ENCODE measurements at regions not wholly inside any gene's neighbourhood (a gene's known extent, or its start where the extent isn't known, plus 50 kb on each side); places are given as distances from the start of the nearest gene placed in this dataset.
"Not testable (repeated sequence)": the region's sequence is repeated elsewhere in the genome, so short reads cannot be mapped to it uniquely, and the experiment has no call there.

DNA sequence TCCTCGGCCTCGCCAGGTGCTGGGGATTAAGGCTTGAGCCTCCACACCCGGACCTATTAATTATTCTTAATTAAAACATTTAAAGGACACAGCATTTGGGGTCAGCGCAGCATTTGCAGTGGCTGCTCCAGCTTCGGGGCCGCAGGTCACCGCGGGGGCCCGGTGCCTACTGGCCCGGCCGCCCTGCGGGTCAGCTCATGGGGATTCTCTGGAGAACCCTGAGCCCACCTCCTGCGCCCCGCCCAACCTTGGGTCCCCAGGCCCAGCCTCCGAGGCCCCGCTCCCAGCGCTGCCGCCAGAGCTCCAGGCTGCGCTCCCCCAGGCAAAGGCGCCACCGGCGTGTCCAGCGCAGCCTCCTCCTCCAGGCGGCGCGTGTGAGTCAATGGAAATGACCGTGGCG is 133.9 kb downstream of the POTEG start:
- TF ChIP-seq JUN (IDR thresholded peaks at IDR 0.05); EP300 (IDR thresholded peaks at IDR 0.05); POLR2A (IDR thresholded peaks at IDR 0.05; ENCODE audit: low read length); HEYL (CRISPR knock-in tag; IDR thresholded peaks at IDR 0.05); GATA3 (IDR thresholded peaks at IDR 0.05; ENCODE audit: borderline replicate concordance); BHLHE40 (IDR thresholded peaks at IDR 0.05; ENCODE audit: low read depth, low read length); MYC (IDR thresholded peaks at IDR 0.05; ENCODE audit: borderline replicate concordance, low read length); ZNF302 (CRISPR knock-in tag; IDR thresholded peaks at IDR 0.05); CEBPB (IDR thresholded peaks at IDR 0.05); CHD4 (IDR thresholded peaks at IDR 0.05; ENCODE audit: borderline replicate concordance): not testable (repeated sequence)
- TF ChIP-seq, protein P1, sequence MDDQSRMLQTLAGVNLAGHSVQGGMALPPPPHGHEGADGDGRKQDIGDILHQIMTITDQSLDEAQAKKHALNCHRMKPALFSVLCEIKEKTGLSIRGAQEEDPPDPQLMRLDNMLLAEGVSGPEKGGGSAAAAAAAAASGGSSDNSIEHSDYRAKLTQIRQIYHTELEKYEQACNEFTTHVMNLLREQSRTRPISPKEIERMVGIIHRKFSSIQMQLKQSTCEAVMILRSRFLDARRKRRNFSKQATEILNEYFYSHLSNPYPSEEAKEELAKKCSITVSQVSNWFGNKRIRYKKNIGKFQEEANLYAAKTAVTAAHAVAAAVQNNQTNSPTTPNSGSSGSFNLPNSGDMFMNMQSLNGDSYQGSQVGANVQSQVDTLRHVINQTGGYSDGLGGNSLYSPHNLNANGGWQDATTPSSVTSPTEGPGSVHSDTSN (IDR thresholded peaks at IDR 0.05) = not testable (repeated sequence)
- TF ChIP-seq, protein P2, sequence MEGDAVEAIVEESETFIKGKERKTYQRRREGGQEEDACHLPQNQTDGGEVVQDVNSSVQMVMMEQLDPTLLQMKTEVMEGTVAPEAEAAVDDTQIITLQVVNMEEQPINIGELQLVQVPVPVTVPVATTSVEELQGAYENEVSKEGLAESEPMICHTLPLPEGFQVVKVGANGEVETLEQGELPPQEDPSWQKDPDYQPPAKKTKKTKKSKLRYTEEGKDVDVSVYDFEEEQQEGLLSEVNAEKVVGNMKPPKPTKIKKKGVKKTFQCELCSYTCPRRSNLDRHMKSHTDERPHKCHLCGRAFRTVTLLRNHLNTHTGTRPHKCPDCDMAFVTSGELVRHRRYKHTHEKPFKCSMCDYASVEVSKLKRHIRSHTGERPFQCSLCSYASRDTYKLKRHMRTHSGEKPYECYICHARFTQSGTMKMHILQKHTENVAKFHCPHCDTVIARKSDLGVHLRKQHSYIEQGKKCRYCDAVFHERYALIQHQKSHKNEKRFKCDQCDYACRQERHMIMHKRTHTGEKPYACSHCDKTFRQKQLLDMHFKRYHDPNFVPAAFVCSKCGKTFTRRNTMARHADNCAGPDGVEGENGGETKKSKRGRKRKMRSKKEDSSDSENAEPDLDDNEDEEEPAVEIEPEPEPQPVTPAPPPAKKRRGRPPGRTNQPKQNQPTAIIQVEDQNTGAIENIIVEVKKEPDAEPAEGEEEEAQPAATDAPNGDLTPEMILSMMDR (IDR thresholded peaks at IDR 0.05) = not testable (repeated sequence)
- TF ChIP-seq, protein P3, sequence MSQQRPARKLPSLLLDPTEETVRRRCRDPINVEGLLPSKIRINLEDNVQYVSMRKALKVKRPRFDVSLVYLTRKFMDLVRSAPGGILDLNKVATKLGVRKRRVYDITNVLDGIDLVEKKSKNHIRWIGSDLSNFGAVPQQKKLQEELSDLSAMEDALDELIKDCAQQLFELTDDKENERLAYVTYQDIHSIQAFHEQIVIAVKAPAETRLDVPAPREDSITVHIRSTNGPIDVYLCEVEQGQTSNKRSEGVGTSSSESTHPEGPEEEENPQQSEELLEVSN (IDR thresholded peaks at IDR 0.05; ENCODE audit: borderline replicate concordance, low read depth) = not testable (repeated sequence)

Measured in A549 (cell line).